Activated naive CD8-positive, alpha-beta T cell treated with anti-CD3 and anti-CD28 coated beads, Interleukin-2, amount 50 U/mL, for 24 hours (primary cell): ENCODE measurements at regions not wholly inside any gene's neighbourhood (a gene's known extent, or its start where the extent isn't known, plus 50 kb on each side); places are given as distances from the start of the nearest gene placed in this dataset.
A peak's percentile ranks its signal among the peaks of the same experiment; 100 is the strongest.

ENCODE experiments used
- ATAC-seq: fragments of 150-1000 bp; cut with Tn5 transposase; one replicate; pipeline ENCODE4 v1.10.0; 2021
- DNase-seq: peaks from one replicate; pipeline ENCODE4 v3.0.0; 2021
- H3K27ac Mint-ChIP-seq: one replicate; pipeline ENCODE4 v1.8.0; 2021; ENCODE audit warnings: mild to moderate bottlenecking, mixed read lengths
- H3K27me3 Mint-ChIP-seq: one replicate; pipeline ENCODE4 v1.8.0; 2021; ENCODE audit warnings: mixed read lengths
- H3K36me3 Mint-ChIP-seq: one replicate; pipeline ENCODE4 v1.8.0; 2021; ENCODE audit warnings: low read depth, mixed read lengths
- H3K4me1 Mint-ChIP-seq: one replicate; pipeline ENCODE4 v1.8.0; 2021; ENCODE audit warnings: mixed read lengths
- H3K4me3 Mint-ChIP-seq: one replicate; pipeline ENCODE4 v1.8.0; 2021; ENCODE audit warnings: mild to moderate bottlenecking, moderate library complexity, mixed read lengths
- H3K9me3 Mint-ChIP-seq: one replicate; pipeline ENCODE4 v1.8.0; 2021; ENCODE audit warnings: mixed read lengths

- Mint-ChIP-seq H3K4me3 (no peak overlapping the region), H3K36me3 (peaks cover 2% of the 10 kb centered on the region), H3K9me3 (peaks cover 4% of the 10 kb centered on the region), H3K27ac (no peak overlapping the region), H3K4me1 (no peaks in the 10 kb centered on the region), H3K27me3 (peaks cover 14% of the 10 kb centered on the region)
- ATAC-seq, result no peak
- no peak for DNase-seq
Observed at GRCh38 chr10:4529266-4529665, 296.7 kb upstream of the AKR1E2 start.

GRCh38 chr10:4527281-4527970 is 298.6 kb upstream of the AKR1E2 start:
- peaks cover 4% of the 10 kb centered on the region for H3K9me3 Mint-ChIP-seq
- H3K36me3 Mint-ChIP-seq, result peaks cover 2% of the 10 kb centered on the region
- no peak overlapping the region for H3K27ac Mint-ChIP-seq
- no peak overlapping the region for H3K4me3 Mint-ChIP-seq
- DNase-seq (no peak), ATAC-seq (no peak)
- H3K4me1 Mint-ChIP-seq, result no peaks in the 10 kb centered on the region
- H3K27me3 Mint-ChIP-seq, result peaks cover 12% of the 10 kb centered on the region

DNA sequence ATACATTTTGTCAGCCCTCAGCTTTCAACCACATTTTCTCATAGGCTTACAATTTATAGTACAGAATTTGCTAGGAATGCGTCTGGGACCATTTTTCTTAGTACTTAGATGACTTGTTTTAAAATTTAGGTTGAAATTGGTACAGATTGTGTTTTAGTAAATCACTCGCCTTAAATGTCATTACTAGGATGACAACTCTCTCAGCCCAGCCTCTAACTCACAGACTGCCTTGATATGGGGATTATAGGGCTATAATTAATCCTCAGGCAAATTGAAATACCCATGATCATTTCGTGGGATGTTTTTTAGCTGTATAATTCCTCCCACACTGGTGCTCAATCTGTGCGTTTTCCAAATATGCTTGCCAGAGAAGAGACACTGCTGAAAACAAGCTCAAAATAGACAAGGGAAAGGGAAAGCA is 299.7 kb upstream of the AKR1E2 start:
- Mint-ChIP-seq H3K4me3 (no peak overlapping the region), H3K27ac (no peak overlapping the region), H3K36me3 (peaks cover 2% of the 10 kb centered on the region), H3K27me3 (peaks cover 8% of the 10 kb centered on the region), H3K4me1 (no peaks in the 10 kb centered on the region), H3K9me3 (peaks cover 4% of the 10 kb centered on the region)
- no peak for ATAC-seq
- DNase-seq, result no peak

- H3K9me3 Mint-ChIP-seq, result peaks cover 3% of the 10 kb centered on the region
- H3K27ac Mint-ChIP-seq, result no peak overlapping the region
- peaks cover 2% of the 10 kb centered on the region for H3K36me3 Mint-ChIP-seq
- peaks cover under 1% of the 10 kb centered on the region for H3K4me1 Mint-ChIP-seq
- no peak overlapping the region for H3K4me3 Mint-ChIP-seq
- ATAC-seq (no peak), DNase-seq (no peak)
- H3K27me3 Mint-ChIP-seq, result peaks cover 6% of the 10 kb centered on the region
Observed at GRCh38 chr10:4525103-4525502, 300.9 kb upstream of the AKR1E2 start.

- Mint-ChIP-seq H3K4me3 (no peak overlapping the region), H3K9me3 (no peaks in the 10 kb centered on the region), H3K27ac (no peak overlapping the region), H3K27me3 (peaks cover 8% of the 10 kb centered on the region), H3K4me1 (peaks cover 2% of the 10 kb centered on the region), H3K36me3 (no peaks in the 10 kb centered on the region)
- DNase-seq (no peak), ATAC-seq (no peak)
Observed at GRCh38 chr10:4522296-4523000, 303.6 kb upstream of the AKR1E2 start.

- Mint-ChIP-seq H3K9me3 (no peaks in the 10 kb centered on the region), H3K27ac (no peak overlapping the region), H3K4me1 (peaks cover 2% of the 10 kb centered on the region), H3K36me3 (no peaks in the 10 kb centered on the region), H3K27me3 (peaks cover 16% of the 10 kb centered on the region), H3K4me3 (no peak overlapping the region)
- no peak for ATAC-seq
- no peak for DNase-seq
Observed at GRCh38 chr10:4519658-4520402, 306.2 kb upstream of the AKR1E2 start.

GRCh38 chr10:4517746-4518145 is 308.3 kb upstream of the AKR1E2 start:
- no peak for DNase-seq
- H3K4me1 Mint-ChIP-seq, result peaks cover 12% of the 10 kb centered on the region
- H3K4me3 Mint-ChIP-seq, result no peak overlapping the region
- no peaks in the 10 kb centered on the region for H3K36me3 Mint-ChIP-seq
- no peak overlapping the region for H3K27ac Mint-ChIP-seq
- H3K9me3 Mint-ChIP-seq, result no peaks in the 10 kb centered on the region
- ATAC-seq, result no peak
- H3K27me3 Mint-ChIP-seq, result peaks cover 20% of the 10 kb centered on the region

- DNase-seq (no peak), ATAC-seq (no peak)
- Mint-ChIP-seq H3K27ac (no peak overlapping the region), H3K9me3 (no peaks in the 10 kb centered on the region), H3K4me1 (peaks cover 12% of the 10 kb centered on the region), H3K27me3 (peaks cover 20% of the 10 kb centered on the region), H3K4me3 (no peak overlapping the region), H3K36me3 (no peaks in the 10 kb centered on the region)
Observed at GRCh38 chr10:4515721-4516120, 310.3 kb upstream of the AKR1E2 start.

- ATAC-seq (no peak), DNase-seq (peak; percentile 11)
- H3K4me1 Mint-ChIP-seq, result peaks cover 11% of the 10 kb centered on the region
- H3K9me3 Mint-ChIP-seq, result no peaks in the 10 kb centered on the region
- no peaks in the 10 kb centered on the region for H3K36me3 Mint-ChIP-seq
- no peak overlapping the region for H3K4me3 Mint-ChIP-seq
- H3K27ac Mint-ChIP-seq, result no peak overlapping the region
- peaks cover 20% of the 10 kb centered on the region for H3K27me3 Mint-ChIP-seq
Observed at GRCh38 chr10:4514445-4515108, 311.4 kb upstream of the AKR1E2 start.

GRCh38 chr10:4512671-4513240 is 313.3 kb upstream of the AKR1E2 start:
- H3K27ac Mint-ChIP-seq, result no peak overlapping the region
- H3K9me3 Mint-ChIP-seq, result no peaks in the 10 kb centered on the region
- H3K36me3 Mint-ChIP-seq, result no peaks in the 10 kb centered on the region
- peaks cover 11% of the 10 kb centered on the region for H3K4me1 Mint-ChIP-seq
- peak; percentile 5 for DNase-seq
- H3K4me3 Mint-ChIP-seq, result no peak overlapping the region
- peaks cover 17% of the 10 kb centered on the region for H3K27me3 Mint-ChIP-seq
- ATAC-seq, result no peak

DNA sequence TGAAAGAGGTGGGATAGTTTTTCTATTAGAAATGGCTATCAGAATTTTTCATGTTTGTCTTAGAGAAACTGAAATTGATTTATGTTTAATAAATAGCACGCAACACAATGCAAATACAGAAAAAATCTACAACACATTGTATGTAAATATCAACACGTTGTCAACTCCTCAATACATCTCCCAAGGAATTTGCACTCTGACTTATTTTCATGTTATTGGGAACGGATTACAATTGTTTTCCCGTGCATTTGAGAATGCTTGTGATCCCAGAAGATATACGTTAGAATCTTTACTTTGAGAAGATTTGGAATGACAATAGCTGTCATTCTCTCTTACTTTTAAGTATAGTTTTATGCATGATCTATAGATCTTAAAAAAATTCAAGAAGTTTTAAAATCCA is 313.8 kb upstream of the AKR1E2 start:
- H3K27ac Mint-ChIP-seq, result no peak overlapping the region
- H3K4me3 Mint-ChIP-seq, result no peak overlapping the region
- H3K9me3 Mint-ChIP-seq, result no peaks in the 10 kb centered on the region
- H3K27me3 Mint-ChIP-seq, result peaks cover 11% of the 10 kb centered on the region
- peaks cover 11% of the 10 kb centered on the region for H3K4me1 Mint-ChIP-seq
- DNase-seq (no peak), ATAC-seq (no peak)
- H3K36me3 Mint-ChIP-seq, result no peaks in the 10 kb centered on the region

- Mint-ChIP-seq H3K4me1 (peaks cover 11% of the 10 kb centered on the region), H3K9me3 (no peaks in the 10 kb centered on the region), H3K27ac (no peak overlapping the region), H3K36me3 (no peaks in the 10 kb centered on the region), H3K4me3 (no peak overlapping the region), H3K27me3 (peaks cover 8% of the 10 kb centered on the region)
- no peak for DNase-seq
- ATAC-seq, result no peak
Observed at GRCh38 chr10:4511509-4511908, 314.5 kb upstream of the AKR1E2 start.

DNA sequence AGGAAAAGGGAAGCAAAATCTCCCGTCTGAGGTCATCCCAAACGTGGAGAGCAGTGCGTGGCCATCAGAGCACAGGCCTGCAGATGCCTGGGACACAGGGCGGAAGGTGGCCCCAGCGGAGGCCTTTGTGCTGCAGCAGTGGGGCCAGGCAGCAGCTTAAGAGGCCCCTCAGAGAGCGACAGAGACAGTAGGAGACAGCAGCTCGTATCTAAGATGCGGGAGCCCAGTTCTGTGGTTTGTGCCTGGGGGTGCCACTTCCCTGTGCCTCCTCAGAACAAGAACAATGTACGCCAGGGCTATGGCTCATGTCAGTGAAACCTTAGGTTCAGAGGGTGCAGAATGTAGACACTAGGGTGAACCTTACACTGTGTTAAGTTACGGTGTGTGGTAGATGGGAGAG is 316.6 kb upstream of the AKR1E2 start:
- DNase-seq (no peak), ATAC-seq (no peak)
- H3K27ac Mint-ChIP-seq, result no peak overlapping the region
- peaks cover 5% of the 10 kb centered on the region for H3K27me3 Mint-ChIP-seq
- H3K36me3 Mint-ChIP-seq, result no peaks in the 10 kb centered on the region
- no peaks in the 10 kb centered on the region for H3K9me3 Mint-ChIP-seq
- peaks cover 6% of the 10 kb centered on the region for H3K4me1 Mint-ChIP-seq
- no peak overlapping the region for H3K4me3 Mint-ChIP-seq

DNA sequence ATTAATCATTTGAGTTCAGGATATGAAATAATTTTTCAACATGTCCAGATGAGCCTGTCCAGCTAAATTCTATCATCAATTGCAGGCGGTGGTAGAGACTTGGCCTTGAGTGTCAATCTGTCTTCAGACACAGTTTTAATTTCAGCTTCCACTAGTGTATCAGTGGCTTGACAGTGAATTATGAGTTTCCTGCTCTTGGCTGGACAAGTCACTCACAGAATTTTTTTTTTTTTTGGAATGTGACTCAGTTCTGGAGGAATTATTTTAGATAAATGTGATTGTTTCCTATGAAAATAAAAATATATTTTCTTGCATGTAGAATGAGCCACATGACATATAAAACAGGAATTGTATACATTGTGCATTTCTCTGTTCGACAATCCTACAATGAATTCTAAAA is 319.9 kb upstream of the AKR1E2 start:
- Mint-ChIP-seq H3K36me3 (no peaks in the 10 kb centered on the region), H3K4me1 (no peaks in the 10 kb centered on the region), H3K27me3 (no peaks in the 10 kb centered on the region), H3K27ac (no peak overlapping the region), H3K4me3 (no peak overlapping the region), H3K9me3 (no peaks in the 10 kb centered on the region)
- DNase-seq (no peak), ATAC-seq (no peak)
